Neural progenitor cell (in vitro differentiated cells): ENCODE measurements at regions not wholly inside any gene's neighbourhood (a gene's known extent, or its start where the extent isn't known, plus 50 kb on each side); places are given as distances from the start of the nearest gene placed in this dataset.
"Not testable (repeated sequence)": the region's sequence is repeated elsewhere in the genome, so short reads cannot be mapped to it uniquely, and the experiment has no call there.

Source experiments
- DNase-seq: peaks from one replicate; pipeline ENCODE4 v3.0.0-alpha.2; 2016; ENCODE audit warnings: low spot score
- H2AFZ ChIP-seq: fragments of 200-600 bp; sonication (generic); replicated peaks from 2 replicates; pipeline ENCODE4 v1.6.1; 2016; ENCODE audit warnings: antibody characterized with exemption
- H3F3A ChIP-seq: fragments of 200-600 bp; sonication (generic); 2 replicates; pipeline ENCODE4 v1.6.1; 2016; ENCODE audit warnings: antibody characterized with exemption, low read depth
- H3K27ac ChIP-seq: fragments of 200-600 bp; sonication (generic); 2 replicates; pipeline ENCODE4 v1.5.1; 2016; ENCODE audit warnings: mild to moderate bottlenecking
- H3K27me3 ChIP-seq: fragments of 200-600 bp; sonication (generic); 2 replicates; pipeline ENCODE4 v1.6.1; 2016; ENCODE audit warnings: mild to moderate bottlenecking, moderate library complexity
- H3K36me3 ChIP-seq: fragments of 200-600 bp; sonication (generic); 2 replicates; pipeline ENCODE4 v1.5.1; 2016
- H3K4me1 ChIP-seq: fragments of 200-600 bp; sonication (generic); 2 replicates; pipeline ENCODE4 v1.6.1; 2016; ENCODE audit warnings: mixed run types
- H3K4me2 ChIP-seq: fragments of 200-600 bp; sonication (generic); 2 replicates; pipeline ENCODE4 v1.6.1; 2016
- H3K4me3 ChIP-seq: fragments of 200-600 bp; sonication (generic); 2 replicates; pipeline ENCODE4 v1.5.1; 2016
- H3K79me2 ChIP-seq: fragments of 200-600 bp; sonication (generic); 2 replicates; pipeline ENCODE4 v1.6.1; 2016; ENCODE audit warnings: low read depth
- H3K9ac ChIP-seq: fragments of 200-600 bp; sonication (generic); 2 replicates; pipeline ENCODE4 v1.6.1; 2016
- H3K9me3 ChIP-seq: fragments of 200-600 bp; sonication (generic); 2 replicates; pipeline ENCODE4 v1.5.1; 2016; ENCODE audit warnings: low read depth
- H4K20me1 ChIP-seq: fragments of 200-600 bp; sonication (generic); 2 replicates; pipeline ENCODE4 v1.6.1; 2016; ENCODE audit warnings: low read depth
- H3K27ac Mint-ChIP-seq: 3 replicates; pipeline ENCODE4 v1.8.0; 2021; ENCODE audit warnings: mixed read lengths
- H3K27me3 Mint-ChIP-seq: 2 replicates; pipeline ENCODE4 v1.8.0; 2022; ENCODE audit warnings: low read depth, mild to moderate bottlenecking, inconsistent platforms, moderate library complexity, mixed read lengths; ENCODE audit not compliant: insufficient read depth
- H3K36me3 Mint-ChIP-seq: 3 replicates; pipeline ENCODE4 v1.8.0; 2021; ENCODE audit warnings: mixed read lengths
- H3K4me1 Mint-ChIP-seq: 3 replicates; pipeline ENCODE4 v1.8.0; 2021; ENCODE audit warnings: mixed read lengths
- H3K4me3 Mint-ChIP-seq: 3 replicates; pipeline ENCODE4 v1.8.0; 2021; ENCODE audit warnings: mild to moderate bottlenecking, moderate library complexity, mixed read lengths
- H3K9me3 Mint-ChIP-seq: 3 replicates; pipeline ENCODE4 v1.8.0; 2020; ENCODE audit warnings: mixed read lengths
- CTCF ChIP-seq: fragments of 200-600 bp; sonication (generic); IDR thresholded peaks from 2 replicates; pipeline ENCODE4 v1.5.1; 2017; ENCODE audit warnings: antibody characterized with exemption, mild to moderate bottlenecking
- EZH2 ChIP-seq: fragments of 200-600 bp; sonication (generic); IDR thresholded peaks from 2 replicates; pipeline ENCODE4 v1.6.1; 2017; ENCODE audit warnings: antibody characterized with exemption, mild to moderate bottlenecking, moderate library complexity
- EZH2phosphoT487 ChIP-seq: fragments of 200-600 bp; sonication (generic); IDR thresholded peaks from 2 replicates; pipeline ENCODE4 v1.6.1; 2017; ENCODE audit warnings: antibody characterized with exemption

GRCh38 chr7:112587504-112587903 is 106.7 kb downstream of the LSMEM1 start:
- Histone ChIP-seq H3K79me2 (no peaks in the 10 kb centered on the region), H4K20me1 (no peaks in the 10 kb centered on the region), H3K9ac (no peak overlapping the region), H2AFZ (no peak overlapping the region), H3K4me2 (no peak overlapping the region), H3K9me3 (no peaks in the 10 kb centered on the region), H3K27me3 (no peaks in the 10 kb centered on the region), H3K36me3 (no peaks in the 10 kb centered on the region), H3K27ac (no peak overlapping the region), H3F3A (no peaks in the 10 kb centered on the region), H3K4me3 (no peak overlapping the region), H3K4me1 (no peaks in the 10 kb centered on the region)
- no peaks in the 10 kb centered on the region for H3K36me3 Mint-ChIP-seq
- no peaks in the 10 kb centered on the region for H3K27me3 Mint-ChIP-seq
- peak overlapping the region; percentile 82 for H3K27ac Mint-ChIP-seq
- TF ChIP-seq EZH2phosphoT487, result no peak
- no peak for TF ChIP-seq CTCF
- TF ChIP-seq EZH2, result no peak
- no peak for DNase-seq
- H3K9me3 Mint-ChIP-seq, result peaks cover 2% of the 10 kb centered on the region
- no peak overlapping the region for H3K4me3 Mint-ChIP-seq
- no peaks in the 10 kb centered on the region for H3K4me1 Mint-ChIP-seq

GRCh38 chr7:112592565-112593263 is 111.9 kb downstream of the LSMEM1 start:
- not testable (repeated sequence) for H3K9me3 Mint-ChIP-seq, H3K27ac Mint-ChIP-seq, H3K27me3 ChIP-seq, H3K4me3 Mint-ChIP-seq, H3K9me3 ChIP-seq, H2AFZ ChIP-seq, H3K27ac ChIP-seq, H3K4me3 ChIP-seq, H3K4me1 Mint-ChIP-seq, H3F3A ChIP-seq, H4K20me1 ChIP-seq, H3K27me3 Mint-ChIP-seq, DNase-seq, H3K79me2 ChIP-seq, H3K9ac ChIP-seq, H3K4me1 ChIP-seq, H3K36me3 Mint-ChIP-seq, H3K4me2 ChIP-seq, H3K36me3 ChIP-seq

GRCh38 chr7:112594397-112594796 is 113.6 kb downstream of the LSMEM1 start:
- Mint-ChIP-seq H3K9me3 (peaks cover 2% of the 10 kb centered on the region), H3K4me1 (no peaks in the 10 kb centered on the region), H3K27me3 (no peaks in the 10 kb centered on the region), H3K4me3 (no peak overlapping the region), H3K36me3 (no peaks in the 10 kb centered on the region), H3K27ac (no peak overlapping the region)
- no peak overlapping the region for H3K27ac ChIP-seq
- H3K4me3 ChIP-seq, result no peak overlapping the region
- H2AFZ ChIP-seq, result no peak overlapping the region
- H3K4me2 ChIP-seq, result peak overlapping the region; percentile 8
- H3F3A ChIP-seq, result no peaks in the 10 kb centered on the region
- no peaks in the 10 kb centered on the region for H3K27me3 ChIP-seq
- TF ChIP-seq EZH2phosphoT487, result no peak
- no peak overlapping the region for H3K9ac ChIP-seq
- peak; percentile 44 for DNase-seq
- H4K20me1 ChIP-seq, result no peaks in the 10 kb centered on the region
- peaks cover 5% of the 10 kb centered on the region for H3K4me1 ChIP-seq
- no peaks in the 10 kb centered on the region for H3K79me2 ChIP-seq
- H3K36me3 ChIP-seq, result no peaks in the 10 kb centered on the region
- no peaks in the 10 kb centered on the region for H3K9me3 ChIP-seq

GRCh38 chr7:112596260-112596659 is 115.5 kb downstream of the LSMEM1 start:
- Histone ChIP-seq H3K9me3 (no peaks in the 10 kb centered on the region), H3K27me3 (no peaks in the 10 kb centered on the region), H3K36me3 (no peaks in the 10 kb centered on the region), H3K4me3 (no peak overlapping the region), H3K27ac (no peak overlapping the region), H3K4me2 (no peak overlapping the region), H2AFZ (no peak overlapping the region), H3F3A (no peaks in the 10 kb centered on the region), H3K4me1 (peaks cover 5% of the 10 kb centered on the region), H4K20me1 (no peaks in the 10 kb centered on the region), H3K79me2 (no peaks in the 10 kb centered on the region), H3K9ac (no peak overlapping the region)
- Mint-ChIP-seq H3K4me3 (no peak overlapping the region), H3K36me3 (no peaks in the 10 kb centered on the region), H3K9me3 (peaks cover 2% of the 10 kb centered on the region), H3K27me3 (peaks cover 2% of the 10 kb centered on the region), H3K27ac (no peak overlapping the region), H3K4me1 (no peaks in the 10 kb centered on the region)
- TF ChIP-seq EZH2 (no peak), CTCF (no peak), EZH2phosphoT487 (no peak)
- no peak for DNase-seq
